ENCODE measurements at regions not wholly inside any gene's neighbourhood (a gene's known extent, or its start where the extent isn't known, plus 50 kb on each side); places are given as distances from the start of the nearest gene placed in this dataset.

- Histone ChIP-seq H3K27ac (no peak overlapping the region), H3K9ac (ENCODE audit: insufficient read length) (no peak overlapping the region), H3K36me3 (ENCODE audit: insufficient read depth, low read length) (no peaks in the 10 kb centered on the region), H3K9me3 (ENCODE audit: low read depth, low read length) (no peaks in the 10 kb centered on the region), H3K4me3 (no peak overlapping the region)
- DNase-seq (ENCODE audit: low read depth, low spot score) = no peak
- TF ChIP-seq POLR2AphosphoS5 (IDR thresholded peaks at IDR 0.05; ENCODE audit: borderline replicate concordance, low read depth, low read length) (no peak), EZH2 (IDR thresholded peaks at IDR 0.05) (no peak), FOXP2 (optimal IDR thresholded peaks at IDR 0.05; ENCODE audit: control extremely low read depth, extremely low read length, insufficient read depth) (no peak)
Measured at GRCh38 chr13:109608503-109608902, 177.9 kb downstream of the IRS2 start.

GRCh38 chr13:109608059-109608458 is 178.3 kb downstream of the IRS2 start:
- no peak overlapping the region for H3K27ac ChIP-seq
- no peaks in the 10 kb centered on the region for H3K9me3 ChIP-seq (ENCODE audit: low read depth, low read length)
- H3K9ac ChIP-seq (ENCODE audit: insufficient read length) = no peak overlapping the region
- no peaks in the 10 kb centered on the region for H3K36me3 ChIP-seq (ENCODE audit: insufficient read depth, low read length)
- TF ChIP-seq POLR2AphosphoS5 (IDR thresholded peaks at IDR 0.05; ENCODE audit: borderline replicate concordance, low read depth, low read length) (no peak), FOXP2 (optimal IDR thresholded peaks at IDR 0.05; ENCODE audit: control extremely low read depth, extremely low read length, insufficient read depth) (no peak), EZH2 (IDR thresholded peaks at IDR 0.05) (no peak)
- no peak for DNase-seq (ENCODE audit: low read depth, low spot score)
- H3K4me3 ChIP-seq = no peak overlapping the region

- H3K36me3 ChIP-seq (ENCODE audit: insufficient read depth, low read length) = no peaks in the 10 kb centered on the region
Measured at GRCh38 chr13:109606520-109606919, 179.9 kb downstream of the IRS2 start.

DNA sequence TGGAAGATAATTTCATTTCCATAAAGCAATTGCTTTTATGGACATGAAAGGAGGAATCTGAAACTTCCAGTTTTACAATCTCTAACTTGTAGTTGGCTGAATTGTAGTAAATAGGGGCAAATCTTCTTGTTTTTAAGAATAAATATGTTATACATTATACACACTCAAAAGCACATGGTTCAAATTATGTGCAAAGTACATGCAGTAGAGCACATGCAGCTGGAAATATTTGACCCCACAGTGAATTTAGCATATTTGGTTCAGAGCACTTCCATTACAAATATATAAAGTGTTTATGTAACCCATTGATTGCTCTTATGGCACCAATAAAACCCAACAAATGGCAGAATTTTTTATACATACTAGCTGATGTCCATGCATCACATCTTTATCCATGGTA is 180.5 kb downstream of the IRS2 start:
- Histone ChIP-seq H3K9ac (ENCODE audit: insufficient read length) (no peak overlapping the region), H3K27ac (no peak overlapping the region), H3K9me3 (ENCODE audit: low read depth, low read length) (no peaks in the 10 kb centered on the region), H3K36me3 (ENCODE audit: insufficient read depth, low read length) (no peaks in the 10 kb centered on the region), H3K4me3 (no peak overlapping the region)
- no peak for TF ChIP-seq POLR2AphosphoS5 (IDR thresholded peaks at IDR 0.05; ENCODE audit: borderline replicate concordance, low read depth, low read length)
- no peak for TF ChIP-seq FOXP2 (optimal IDR thresholded peaks at IDR 0.05; ENCODE audit: control extremely low read depth, extremely low read length, insufficient read depth)
- no peak for TF ChIP-seq EZH2 (IDR thresholded peaks at IDR 0.05)
- no peak for DNase-seq (ENCODE audit: low read depth, low spot score)

More at GRCh38 chr13:109606520-109606919, 179.9 kb downstream of the IRS2 start:
- no peak for DNase-seq (ENCODE audit: low read depth, low spot score)
- no peak overlapping the region for H3K4me3 ChIP-seq
- no peak overlapping the region for H3K27ac ChIP-seq
- no peak for TF ChIP-seq EZH2 (IDR thresholded peaks at IDR 0.05)
- no peak for TF ChIP-seq POLR2AphosphoS5 (IDR thresholded peaks at IDR 0.05; ENCODE audit: borderline replicate concordance, low read depth, low read length)
- no peak for TF ChIP-seq FOXP2 (optimal IDR thresholded peaks at IDR 0.05; ENCODE audit: control extremely low read depth, extremely low read length, insufficient read depth)
- no peaks in the 10 kb centered on the region for H3K9me3 ChIP-seq (ENCODE audit: low read depth, low read length)
- no peak overlapping the region for H3K9ac ChIP-seq (ENCODE audit: insufficient read length)

- no peaks in the 10 kb centered on the region for H3K9me3 ChIP-seq (ENCODE audit: low read depth, low read length)
- no peak overlapping the region for H3K4me3 ChIP-seq
- no peak for TF ChIP-seq FOXP2 (optimal IDR thresholded peaks at IDR 0.05; ENCODE audit: control extremely low read depth, extremely low read length, insufficient read depth)
- no peak for TF ChIP-seq POLR2AphosphoS5 (IDR thresholded peaks at IDR 0.05; ENCODE audit: borderline replicate concordance, low read depth, low read length)
- TF ChIP-seq EZH2 (IDR thresholded peaks at IDR 0.05) = no peak
- H3K27ac ChIP-seq = no peak overlapping the region
- no peaks in the 10 kb centered on the region for H3K36me3 ChIP-seq (ENCODE audit: insufficient read depth, low read length)
- H3K9ac ChIP-seq (ENCODE audit: insufficient read length) = no peak overlapping the region
- DNase-seq (ENCODE audit: low read depth, low spot score) = no peak
Measured at GRCh38 chr13:109604894-109605293, 181.5 kb downstream of the IRS2 start.

GRCh38 chr13:109602356-109602755 is 184.0 kb downstream of the IRS2 start:
- TF ChIP-seq POLR2AphosphoS5 (IDR thresholded peaks at IDR 0.05; ENCODE audit: borderline replicate concordance, low read depth, low read length) = no peak
- TF ChIP-seq EZH2 (IDR thresholded peaks at IDR 0.05) = no peak
- Histone ChIP-seq H3K36me3 (ENCODE audit: insufficient read depth, low read length) (no peaks in the 10 kb centered on the region), H3K4me3 (no peak overlapping the region), H3K9ac (ENCODE audit: insufficient read length) (no peak overlapping the region), H3K9me3 (ENCODE audit: low read depth, low read length) (no peaks in the 10 kb centered on the region), H3K27ac (no peak overlapping the region)
- no peak for DNase-seq (ENCODE audit: low read depth, low spot score)

- no peak for DNase-seq (ENCODE audit: low read depth, low spot score)
- Histone ChIP-seq H3K4me3 (no peak overlapping the region), H3K9ac (ENCODE audit: insufficient read length) (no peak overlapping the region), H3K9me3 (ENCODE audit: low read depth, low read length) (no peaks in the 10 kb centered on the region), H3K36me3 (ENCODE audit: insufficient read depth, low read length) (no peaks in the 10 kb centered on the region), H3K27ac (no peak overlapping the region)
- TF ChIP-seq EZH2 (IDR thresholded peaks at IDR 0.05) (no peak), POLR2AphosphoS5 (IDR thresholded peaks at IDR 0.05; ENCODE audit: borderline replicate concordance, low read depth, low read length) (no peak)
Measured at GRCh38 chr13:109599901-109600657, 186.3 kb downstream of the IRS2 start.

- no peaks in the 10 kb centered on the region for H3K9me3 ChIP-seq (ENCODE audit: low read depth, low read length)
- H3K27ac ChIP-seq = peak overlapping the region; percentile 77
- peak overlapping the region; percentile 25; the same call in 1 of the 2 replicates for H3K4me3 ChIP-seq
- H3K9ac ChIP-seq (ENCODE audit: insufficient read length) = no peak overlapping the region
- DNase-seq (ENCODE audit: low read depth, low spot score) = no peak
- no peak for TF ChIP-seq FOXP2 (optimal IDR thresholded peaks at IDR 0.05; ENCODE audit: control extremely low read depth, extremely low read length, insufficient read depth)
- no peak for TF ChIP-seq EZH2 (IDR thresholded peaks at IDR 0.05)
- TF ChIP-seq POLR2AphosphoS5 (IDR thresholded peaks at IDR 0.05; ENCODE audit: borderline replicate concordance, low read depth, low read length) = no peak
- H3K36me3 ChIP-seq (ENCODE audit: insufficient read depth, low read length) = no peaks in the 10 kb centered on the region
Measured at GRCh38 chr13:109595471-109595870, 190.9 kb downstream of the IRS2 start.

- no peak for TF ChIP-seq EZH2 (IDR thresholded peaks at IDR 0.05)
- no peak for TF ChIP-seq FOXP2 (optimal IDR thresholded peaks at IDR 0.05; ENCODE audit: control extremely low read depth, extremely low read length, insufficient read depth)
- TF ChIP-seq POLR2AphosphoS5 (IDR thresholded peaks at IDR 0.05; ENCODE audit: borderline replicate concordance, low read depth, low read length) = no peak
- H3K36me3 ChIP-seq (ENCODE audit: insufficient read depth, low read length) = no peaks in the 10 kb centered on the region
- H3K9me3 ChIP-seq (ENCODE audit: low read depth, low read length) = no peaks in the 10 kb centered on the region
Measured at GRCh38 chr13:109593230-109593629, 193.2 kb downstream of the IRS2 start.

More at GRCh38 chr13:109593230-109593629, 193.2 kb downstream of the IRS2 start:
- no peak for DNase-seq (ENCODE audit: low read depth, low spot score)
- H3K4me3 ChIP-seq = no peak overlapping the region
- no peak overlapping the region for H3K9ac ChIP-seq (ENCODE audit: insufficient read length)
- no peak overlapping the region for H3K27ac ChIP-seq

Measured in SK-N-MC (cell line).